Stimulated activated CD4-positive, alpha-beta T cell treated with anti-CD3 and anti-CD28 coated beads, Interleukin-4, amount 100 ng/mL, for 24 hours (primary cell): ENCODE measurements at regions not wholly inside any gene's neighbourhood (a gene's known extent, or its start where the extent isn't known, plus 50 kb on each side); places are given as distances from the start of the nearest gene placed in this dataset.

Experiments used
- DNase-seq: peaks from one replicate; pipeline ENCODE4 v3.0.0-alpha.2; 2020

GRCh38 chr13:111541345-111541744 is 220.9 kb downstream of the TEX29 start:
- no peak for DNase-seq

DNA sequence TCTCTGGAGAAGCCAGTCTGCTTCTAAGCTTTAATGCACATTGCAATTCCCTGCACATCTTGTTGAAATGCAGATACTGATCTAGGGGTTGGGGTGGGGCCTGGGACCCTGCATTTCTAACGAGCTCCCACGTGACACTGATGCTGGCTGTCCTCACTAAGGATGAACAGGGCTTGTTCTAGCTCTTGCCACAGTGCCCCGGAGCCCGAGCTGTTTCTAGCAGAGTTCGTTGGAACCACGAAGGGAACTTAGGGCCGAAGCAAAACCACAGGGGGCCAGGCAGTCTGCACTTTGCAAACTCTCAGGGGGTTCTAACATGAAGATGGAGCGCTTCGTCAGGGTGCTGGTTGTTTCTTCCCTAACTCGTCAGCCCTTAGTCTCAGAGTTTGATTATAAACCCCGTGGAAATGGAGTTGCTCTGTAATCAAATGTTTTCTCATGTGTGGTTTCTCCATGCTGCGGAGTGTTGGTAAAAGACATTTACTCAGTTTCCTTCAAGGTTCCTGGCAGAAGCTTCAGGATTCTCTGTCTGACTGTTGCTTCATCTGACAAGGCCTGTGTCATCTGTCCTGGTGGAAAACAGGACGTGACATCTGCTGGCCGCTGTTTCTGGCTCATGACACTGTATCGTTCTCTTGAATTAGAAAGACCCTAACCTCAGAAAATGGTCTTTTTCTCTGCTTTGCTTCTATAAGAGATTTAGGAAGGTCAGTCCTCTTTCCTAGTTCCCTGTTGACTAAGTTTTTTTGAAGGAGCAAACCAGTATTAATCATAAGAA is 221.5 kb downstream of the TEX29 start:
- DNase-seq: no peak

- DNase-seq: no peak
Observed at GRCh38 chr13:111542530-111543341, 222.3 kb downstream of the TEX29 start.

DNA sequence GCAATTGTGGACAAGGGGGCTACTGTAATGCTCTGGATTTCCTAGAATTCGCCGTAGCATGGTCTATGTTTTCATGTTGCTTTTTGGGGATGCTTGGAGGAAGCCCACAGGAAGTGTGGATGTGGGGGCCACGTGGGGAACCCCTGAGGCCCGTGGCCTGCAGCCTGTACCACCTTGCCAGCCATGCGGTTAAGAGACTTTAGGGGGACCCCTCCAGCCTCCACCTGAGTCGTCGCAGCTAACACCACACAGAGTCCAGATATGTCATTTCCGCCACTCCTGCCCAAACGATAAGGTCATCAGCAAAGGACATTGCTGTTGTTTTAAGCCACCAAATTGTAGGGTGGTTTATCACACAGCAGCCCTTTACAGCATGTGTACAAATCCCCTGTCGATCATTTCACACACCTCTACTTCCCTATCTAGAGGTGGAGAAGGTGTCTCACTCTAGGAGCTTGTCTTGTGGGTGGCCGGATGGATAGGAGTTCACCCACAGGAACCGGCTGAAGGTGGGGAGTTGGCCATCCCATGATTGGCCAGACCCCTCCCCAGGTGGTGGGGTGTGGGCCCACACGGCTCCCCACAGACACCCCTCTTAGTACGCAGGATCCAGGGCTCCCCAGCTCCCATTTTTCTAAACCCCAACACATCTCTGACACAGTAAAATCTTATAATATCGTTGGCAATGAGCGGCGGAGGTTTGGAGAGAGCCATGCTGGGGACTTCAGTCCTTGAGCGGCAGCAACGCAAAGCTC is 226.7 kb downstream of the TEX29 start:
- DNase-seq: no peak

DNA sequence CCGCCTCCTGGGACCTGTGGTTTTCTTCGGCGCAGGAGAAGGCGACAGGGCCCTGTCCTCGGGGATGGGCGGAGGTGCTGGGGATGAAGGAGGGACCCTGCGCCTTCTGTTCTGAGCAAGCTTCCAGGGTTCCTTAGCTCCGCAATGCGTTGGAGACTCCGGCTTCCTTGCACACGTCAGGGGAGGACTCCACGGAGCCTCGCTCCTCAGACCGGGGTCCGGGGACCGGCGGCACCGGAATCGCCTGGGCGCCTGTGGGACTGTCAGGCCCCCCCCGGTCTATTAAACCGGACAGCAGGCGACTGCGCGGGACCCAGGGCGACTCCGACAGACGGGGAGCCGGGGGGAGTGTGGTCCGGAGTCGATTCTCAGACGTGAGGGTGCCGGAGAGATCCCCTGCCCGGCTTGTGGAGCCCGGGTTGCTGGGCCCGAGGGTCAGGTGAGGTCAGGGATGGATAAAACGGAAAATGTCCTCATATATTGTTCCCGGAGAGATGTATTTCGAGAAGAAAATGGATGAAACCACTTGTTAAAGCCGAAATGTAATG is 227.4 kb downstream of the TEX29 start:
- no peak for DNase-seq

DNA sequence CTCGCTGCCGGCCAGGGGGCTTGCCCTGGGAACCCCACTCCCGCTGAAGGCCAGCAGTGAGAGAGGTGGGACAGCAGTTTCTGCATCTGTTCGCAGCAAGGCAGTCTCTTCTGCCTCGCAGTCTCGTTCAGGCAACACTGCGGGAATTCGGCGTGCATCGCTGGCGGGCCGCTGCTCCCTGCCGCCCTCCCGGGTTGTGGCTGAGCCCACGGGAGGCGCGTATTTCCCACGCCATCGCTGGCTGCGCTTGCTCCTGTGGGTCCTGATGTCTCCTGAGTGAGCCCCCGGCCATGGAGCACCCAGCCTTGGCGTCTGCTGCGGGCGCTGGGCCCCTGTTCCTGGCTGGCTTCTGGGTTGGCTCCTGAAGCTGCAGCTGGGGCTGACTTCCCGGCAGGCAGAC is 227.9 kb downstream of the TEX29 start:
- DNase-seq: no peak

- no peak for DNase-seq
Observed at GRCh38 chr13:111548805-111549204, 228.4 kb downstream of the TEX29 start.

DNA sequence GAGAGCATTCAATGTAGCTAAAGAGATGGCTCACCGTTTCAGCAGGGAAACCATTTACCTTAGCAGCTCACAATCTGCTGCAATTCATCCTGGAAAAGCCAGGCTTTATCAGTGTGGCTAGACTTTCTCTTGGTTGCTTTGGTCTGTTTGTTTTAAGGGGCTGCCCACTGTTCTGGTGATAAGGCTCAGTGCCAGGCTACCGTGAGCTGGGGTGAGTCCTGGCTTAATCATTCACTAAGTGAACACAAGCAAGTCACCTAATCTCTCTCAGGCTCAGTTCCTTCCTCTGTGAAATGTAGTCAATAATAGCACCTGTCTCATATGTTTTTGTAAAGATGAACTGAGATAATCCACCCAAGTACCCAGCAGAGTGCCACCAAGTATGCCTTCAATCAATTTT is 229.0 kb downstream of the TEX29 start:
- no peak for DNase-seq

DNA sequence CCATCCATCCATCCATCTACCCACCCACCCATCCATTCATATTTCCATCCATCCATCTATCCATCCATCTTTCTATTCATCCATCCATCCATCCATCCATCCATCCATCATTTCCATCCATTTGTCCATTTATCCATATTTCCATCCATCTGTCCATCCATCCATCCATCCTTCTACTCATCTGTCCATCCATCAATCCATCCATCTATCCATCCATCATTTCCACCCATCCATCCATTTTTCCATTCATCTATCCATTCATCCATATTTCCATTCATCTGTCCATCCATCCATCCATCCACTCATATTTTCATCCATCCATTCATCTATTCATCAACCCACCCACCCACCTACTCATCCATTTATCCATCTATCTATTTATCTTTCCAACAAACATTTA is 229.6 kb downstream of the TEX29 start:
- DNase-seq: no peak

DNA sequence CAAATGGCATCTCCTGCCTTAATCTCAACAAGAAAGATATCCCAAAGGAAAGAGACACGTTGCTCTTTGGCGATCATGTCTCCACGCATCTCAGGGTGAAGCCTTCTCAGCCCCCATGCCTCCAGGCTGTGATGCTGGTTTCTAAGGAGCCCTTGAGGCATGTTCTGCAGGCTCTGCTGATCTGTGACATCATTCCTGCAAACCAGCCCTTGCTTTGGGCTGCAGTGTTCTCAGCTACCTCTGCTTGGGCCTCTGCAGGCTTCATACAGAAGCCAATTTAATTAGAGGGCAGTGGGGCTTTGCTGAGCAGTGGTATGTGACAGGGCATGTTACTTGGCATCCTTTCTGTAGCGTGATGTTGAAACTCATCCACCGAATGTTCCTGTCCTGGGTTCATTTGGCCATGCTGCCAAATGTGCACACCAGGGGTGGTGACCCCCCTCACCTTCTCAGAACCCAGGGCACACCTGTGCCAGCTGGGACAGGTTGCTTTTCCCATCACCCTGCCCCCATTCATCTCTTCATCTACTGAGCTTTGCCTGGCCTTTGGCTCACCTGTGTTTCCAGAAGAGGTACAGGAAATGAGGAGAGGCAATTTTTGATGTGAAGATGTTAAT is 230.9 kb downstream of the TEX29 start:
- DNase-seq: no peak

- DNase-seq: no peak
Observed at GRCh38 chr13:111552891-111553655, 232.6 kb downstream of the TEX29 start.

GRCh38 chr13:111554539-111555267 is 234.3 kb downstream of the TEX29 start:
- no peak for DNase-seq

GRCh38 chr13:111555268-111555808 is 234.9 kb downstream of the TEX29 start:
- DNase-seq: no peak

DNA sequence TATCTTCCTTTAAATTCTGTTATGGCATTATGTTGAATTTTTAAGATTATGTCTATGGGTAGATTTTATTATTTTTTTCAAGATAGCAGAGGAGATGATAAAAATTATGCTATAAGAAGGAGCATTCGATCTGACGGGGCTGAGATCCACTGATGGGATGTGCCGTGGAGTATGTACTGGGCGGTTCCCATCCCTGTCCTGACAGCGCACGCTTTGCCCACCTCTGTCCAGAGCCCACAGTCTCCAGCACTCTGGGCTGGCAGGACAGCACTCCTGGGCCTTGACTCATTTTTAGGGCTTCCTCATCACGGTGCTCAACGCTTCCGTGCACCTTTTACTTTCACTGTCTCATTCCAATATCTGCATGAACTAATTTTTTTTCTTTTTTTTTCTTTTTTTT is 235.5 kb downstream of the TEX29 start:
- DNase-seq: no peak

GRCh38 chr13:111556496-111556895 is 236.1 kb downstream of the TEX29 start:
- DNase-seq: no peak

- no peak for DNase-seq
Observed at GRCh38 chr13:111557921-111558699, 237.7 kb downstream of the TEX29 start.

DNA sequence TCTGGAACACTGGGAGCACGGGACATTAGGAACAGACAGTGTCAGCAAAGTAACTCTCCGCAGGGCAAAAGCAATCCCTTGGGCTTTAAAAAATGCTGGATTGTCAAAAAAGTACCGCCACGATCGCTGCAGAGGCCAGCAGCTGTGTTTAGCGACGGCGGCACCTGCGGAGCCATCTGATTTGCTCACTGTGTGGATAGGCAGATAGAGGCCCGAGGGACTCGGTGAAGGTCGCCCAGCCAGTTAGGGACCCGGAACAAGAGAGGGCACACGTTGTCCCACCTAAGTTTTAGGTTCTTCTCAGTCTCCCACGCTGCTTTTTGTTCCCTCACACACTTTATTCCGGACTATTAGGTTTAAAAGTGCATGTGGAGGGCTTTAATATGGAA is 238.3 kb downstream of the TEX29 start:
- DNase-seq: no peak

- DNase-seq: no peak
Observed at GRCh38 chr13:111559612-111560403, 239.4 kb downstream of the TEX29 start.

DNA sequence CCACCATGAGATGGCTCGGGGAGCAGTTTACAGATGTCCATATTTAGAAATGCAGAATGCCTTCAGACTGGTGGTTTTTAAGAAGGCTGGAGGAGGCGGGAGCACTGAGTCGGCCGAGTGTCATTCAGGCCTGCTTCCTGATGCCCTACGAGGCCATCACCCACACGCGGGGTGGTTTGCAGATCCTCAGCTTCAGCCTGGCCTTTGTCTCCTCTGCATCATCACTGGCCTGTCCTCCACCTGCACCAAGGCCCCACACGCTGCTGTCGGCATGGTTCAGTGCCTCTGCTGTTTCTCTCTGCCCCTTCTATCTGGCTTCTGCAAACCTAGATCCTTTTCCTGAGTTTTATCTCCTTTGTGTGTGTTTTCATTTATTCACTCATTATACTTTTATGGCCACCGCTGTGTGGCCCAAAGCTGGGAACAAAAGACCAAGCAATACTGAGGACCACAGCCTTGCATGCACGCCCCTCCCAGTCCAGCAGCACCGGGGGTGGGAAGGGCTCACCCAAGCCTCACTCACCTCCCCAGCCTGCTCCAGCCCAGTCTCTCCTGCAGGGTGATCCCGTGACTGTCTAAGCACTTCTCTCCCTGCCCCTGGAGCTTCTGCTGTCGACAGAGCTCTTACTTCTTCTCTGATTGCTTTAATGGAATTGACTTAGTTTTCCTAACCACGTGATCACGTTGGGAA is 240.8 kb downstream of the TEX29 start:
- DNase-seq: no peak
